Parathyroid adenoma (tissue), 2 donors: ENCODE measurements at regions not wholly inside any gene's neighbourhood (a gene's known extent, or its start where the extent isn't known, plus 50 kb on each side); places are given as distances from the start of the nearest gene placed in this dataset.

Experiments
- H2AFZ ChIP-seq: fragments of 300-600 bp; sonication (generic); one replicate; pipeline ENCODE4 v1.7.0; 2017; ENCODE audit warnings: antibody characterized with exemption, mild to moderate bottlenecking
- H3K27ac ChIP-seq: fragments of 300-600 bp; sonication (generic); one replicate; pipeline ENCODE4 v1.7.0; 2017
- H3K27me3 ChIP-seq: fragments of 300-600 bp; sonication (generic); one replicate; pipeline ENCODE4 v1.7.0; 2017; ENCODE audit warnings: low read length; ENCODE audit not compliant: control insufficient read depth, insufficient read depth
- H3K36me3 ChIP-seq: fragments of 300-600 bp; sonication (generic); one replicate; pipeline ENCODE4 v1.7.0; 2017; ENCODE audit warnings: low read length; ENCODE audit not compliant: control insufficient read depth, insufficient read depth
- H3K4me1 ChIP-seq: fragments of 300-600 bp; sonication (generic); one replicate; pipeline ENCODE4 v1.7.0; 2017; ENCODE audit warnings: control low read depth
- H3K4me2 ChIP-seq: fragments of 300-600 bp; sonication (generic); one replicate; pipeline ENCODE4 v1.7.0; 2017; ENCODE audit warnings: low read length
- H3K4me3 ChIP-seq: fragments of 300-600 bp; sonication (generic); one replicate; pipeline ENCODE4 v1.7.0; 2017; ENCODE audit warnings: low read depth, low read length
- H3K79me2 ChIP-seq: fragments of 300-600 bp; sonication (generic); one replicate; pipeline ENCODE4 v1.7.0; 2017; ENCODE audit warnings: control low read depth
- H3K9ac ChIP-seq: fragments of 300-600 bp; sonication (generic); one replicate; pipeline ENCODE4 v1.7.0; 2017; ENCODE audit warnings: mild to moderate bottlenecking
- H3K9me3 ChIP-seq: fragments of 300-600 bp; sonication (generic); one replicate; pipeline ENCODE4 v1.7.0; 2017; ENCODE audit warnings: low read length; ENCODE audit not compliant: control insufficient read depth
- TF ChIP-seq, protein P1 (sequence below): fragments of 300-600 bp; sonication (generic); IDR thresholded peaks from one replicate; pipeline ENCODE4 v1.7.0; 2017; ENCODE audit warnings: antibody characterized with exemption, mild to moderate bottlenecking
- donor health status: primary hyperparathyroidism.

DNA sequence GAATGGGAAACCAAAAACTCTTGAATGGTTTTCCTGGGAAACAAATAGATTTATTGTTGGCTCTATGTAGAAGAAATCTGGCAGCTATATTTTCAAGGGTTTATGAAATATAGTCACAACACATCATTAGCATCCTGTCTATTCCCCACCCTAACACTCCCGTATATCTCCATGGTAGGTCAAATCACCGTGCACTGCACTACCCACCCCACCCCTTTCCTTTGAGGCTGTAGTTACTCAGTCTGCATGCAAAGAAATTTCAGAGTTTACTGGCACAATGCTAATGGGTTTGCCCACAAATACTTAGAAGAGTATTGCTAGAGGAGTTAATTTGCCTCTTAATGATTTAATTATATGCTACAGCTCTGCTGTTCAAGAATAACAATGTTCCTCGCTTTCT, 329.1 kb upstream of the TSHZ2 start:
- TF ChIP-seq, protein P1, sequence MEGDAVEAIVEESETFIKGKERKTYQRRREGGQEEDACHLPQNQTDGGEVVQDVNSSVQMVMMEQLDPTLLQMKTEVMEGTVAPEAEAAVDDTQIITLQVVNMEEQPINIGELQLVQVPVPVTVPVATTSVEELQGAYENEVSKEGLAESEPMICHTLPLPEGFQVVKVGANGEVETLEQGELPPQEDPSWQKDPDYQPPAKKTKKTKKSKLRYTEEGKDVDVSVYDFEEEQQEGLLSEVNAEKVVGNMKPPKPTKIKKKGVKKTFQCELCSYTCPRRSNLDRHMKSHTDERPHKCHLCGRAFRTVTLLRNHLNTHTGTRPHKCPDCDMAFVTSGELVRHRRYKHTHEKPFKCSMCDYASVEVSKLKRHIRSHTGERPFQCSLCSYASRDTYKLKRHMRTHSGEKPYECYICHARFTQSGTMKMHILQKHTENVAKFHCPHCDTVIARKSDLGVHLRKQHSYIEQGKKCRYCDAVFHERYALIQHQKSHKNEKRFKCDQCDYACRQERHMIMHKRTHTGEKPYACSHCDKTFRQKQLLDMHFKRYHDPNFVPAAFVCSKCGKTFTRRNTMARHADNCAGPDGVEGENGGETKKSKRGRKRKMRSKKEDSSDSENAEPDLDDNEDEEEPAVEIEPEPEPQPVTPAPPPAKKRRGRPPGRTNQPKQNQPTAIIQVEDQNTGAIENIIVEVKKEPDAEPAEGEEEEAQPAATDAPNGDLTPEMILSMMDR = no peak
- Histone ChIP-seq H3K4me1 (no peaks in the 10 kb centered on the region), H3K79me2 (no peaks in the 10 kb centered on the region), H3K4me3 (no peak overlapping the region), H3K4me2 (no peak overlapping the region), H3K9me3 (no peaks in the 10 kb centered on the region), H3K27ac (no peak overlapping the region), H2AFZ (no peak overlapping the region), H3K27me3 (no peaks in the 10 kb centered on the region), H3K36me3 (no peaks in the 10 kb centered on the region), H3K9ac (no peak overlapping the region)

DNA sequence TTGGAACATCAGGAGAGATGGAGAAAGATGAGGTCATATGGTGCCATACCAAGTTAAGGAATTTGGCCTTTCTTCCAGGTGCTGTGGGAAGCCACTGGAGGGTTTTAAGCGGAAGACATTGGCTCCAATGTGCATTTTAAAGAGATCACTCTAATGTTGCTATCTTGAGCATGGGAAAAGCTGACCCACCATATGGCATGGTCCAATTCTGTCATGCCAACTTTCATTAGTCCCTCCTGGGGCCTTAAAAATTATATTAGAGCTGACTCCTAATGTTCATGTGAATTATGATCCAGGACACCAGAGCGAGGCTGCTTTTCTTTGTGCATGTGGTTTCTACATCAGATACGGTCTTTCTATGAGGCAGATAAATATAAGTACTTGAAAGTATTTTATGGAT, 335.0 kb upstream of the TSHZ2 start:
- Histone ChIP-seq H3K27me3 (no peaks in the 10 kb centered on the region), H3K79me2 (no peaks in the 10 kb centered on the region), H2AFZ (no peak overlapping the region), H3K9me3 (no peaks in the 10 kb centered on the region), H3K4me3 (no peak overlapping the region), H3K4me2 (no peak overlapping the region), H3K27ac (no peak overlapping the region), H3K4me1 (no peaks in the 10 kb centered on the region), H3K36me3 (no peaks in the 10 kb centered on the region), H3K9ac (no peak overlapping the region)
- TF ChIP-seq, protein P1 = no peak

- no peak overlapping the region for H3K27ac ChIP-seq
- no peak overlapping the region for H3K4me2 ChIP-seq
- no peaks in the 10 kb centered on the region for H3K9me3 ChIP-seq
- no peak overlapping the region for H3K4me3 ChIP-seq
- no peaks in the 10 kb centered on the region for H3K4me1 ChIP-seq
- H3K79me2 ChIP-seq = no peaks in the 10 kb centered on the region
- no peaks in the 10 kb centered on the region for H3K27me3 ChIP-seq
- H2AFZ ChIP-seq = no peak overlapping the region
- no peak overlapping the region for H3K9ac ChIP-seq
- H3K36me3 ChIP-seq = no peaks in the 10 kb centered on the region
- TF ChIP-seq, protein P1 = no peak
Measured at GRCh38 chr20:52631469-52631868, 340.7 kb upstream of the TSHZ2 start.

DNA sequence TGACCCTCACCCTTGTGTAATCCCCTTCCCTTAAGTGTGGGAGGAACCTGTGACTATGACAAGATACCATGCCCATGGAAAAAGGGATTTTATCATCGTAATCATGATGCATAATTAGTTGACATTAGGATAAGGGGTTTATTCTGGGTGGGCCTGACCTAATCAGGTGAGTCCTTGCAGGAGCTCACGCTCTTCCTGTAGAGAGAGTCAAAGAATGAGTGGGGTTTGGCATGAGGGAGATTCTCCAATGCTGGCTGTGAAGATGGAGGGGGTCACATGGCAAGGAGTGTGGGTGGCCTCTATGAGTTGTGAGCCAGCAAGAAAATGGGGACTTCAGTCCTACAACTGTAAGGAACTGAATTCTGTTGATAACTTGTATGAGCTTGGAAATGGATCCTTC, 342.0 kb upstream of the TSHZ2 start:
- H3K79me2 ChIP-seq = no peaks in the 10 kb centered on the region
- H3K9me3 ChIP-seq = no peaks in the 10 kb centered on the region
- H3K4me3 ChIP-seq = no peak overlapping the region
- H2AFZ ChIP-seq = no peak overlapping the region
- H3K4me1 ChIP-seq = no peaks in the 10 kb centered on the region
- no peak overlapping the region for H3K9ac ChIP-seq
- TF ChIP-seq, protein P1 = no peak
- no peaks in the 10 kb centered on the region for H3K27me3 ChIP-seq
- H3K27ac ChIP-seq = no peak overlapping the region
- H3K36me3 ChIP-seq = no peaks in the 10 kb centered on the region
- no peak overlapping the region for H3K4me2 ChIP-seq

- H3K9me3 ChIP-seq = no peaks in the 10 kb centered on the region
- no peak overlapping the region for H3K9ac ChIP-seq
- H3K27ac ChIP-seq = no peak overlapping the region
- TF ChIP-seq, protein P1 = no peak
- H3K4me1 ChIP-seq = no peaks in the 10 kb centered on the region
- no peaks in the 10 kb centered on the region for H3K79me2 ChIP-seq
- no peaks in the 10 kb centered on the region for H3K36me3 ChIP-seq
- no peaks in the 10 kb centered on the region for H3K27me3 ChIP-seq
- H2AFZ ChIP-seq = no peak overlapping the region
- H3K4me3 ChIP-seq = no peak overlapping the region
- H3K4me2 ChIP-seq = no peak overlapping the region
Measured at GRCh38 chr20:52624281-52624680, 347.9 kb upstream of the TSHZ2 start.
